GM21825 (cell line): ENCODE measurements at regions not wholly inside any gene's neighbourhood (a gene's known extent, or its start where the extent isn't known, plus 50 kb on each side); places are given as distances from the start of the nearest gene placed in this dataset.
"Not testable (repeated sequence)": the region's sequence is repeated elsewhere in the genome, so short reads cannot be mapped to it uniquely, and the experiment has no call there.

ENCODE experiments used
- ATAC-seq: cut with Tn5 transposase; IDR thresholded peaks from one replicate; pipeline ENCODE4 v1.9.1; 2021; ENCODE audit warnings: mild to moderate bottlenecking, moderate library complexity; ENCODE audit not compliant: unreplicated experiment

- ATAC-seq = not testable (repeated sequence)
These were observed 65.9 kb upstream of the TNK2 start for GRCh38 chr3:195974281-195974680.

DNA sequence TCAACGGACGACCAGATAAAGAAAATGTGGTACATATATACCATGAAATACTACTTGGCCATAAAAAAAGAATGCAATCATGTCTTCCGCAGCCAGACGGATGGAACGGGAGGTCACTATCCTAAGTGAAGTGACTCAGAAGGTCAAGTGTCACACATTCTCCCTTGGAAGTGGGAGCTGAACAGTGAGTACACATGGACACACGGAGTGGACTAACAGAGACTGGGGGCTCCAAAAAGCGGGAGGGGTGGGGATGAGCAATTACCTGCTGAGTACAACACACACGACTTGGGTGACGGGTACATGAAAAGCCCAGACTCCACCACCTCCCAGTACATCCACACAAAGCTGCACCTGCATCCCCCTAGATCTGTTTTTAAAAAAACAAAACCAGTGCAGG lies 62.5 kb upstream of the TNK2 start:
- ATAC-seq = not testable (repeated sequence)

DNA sequence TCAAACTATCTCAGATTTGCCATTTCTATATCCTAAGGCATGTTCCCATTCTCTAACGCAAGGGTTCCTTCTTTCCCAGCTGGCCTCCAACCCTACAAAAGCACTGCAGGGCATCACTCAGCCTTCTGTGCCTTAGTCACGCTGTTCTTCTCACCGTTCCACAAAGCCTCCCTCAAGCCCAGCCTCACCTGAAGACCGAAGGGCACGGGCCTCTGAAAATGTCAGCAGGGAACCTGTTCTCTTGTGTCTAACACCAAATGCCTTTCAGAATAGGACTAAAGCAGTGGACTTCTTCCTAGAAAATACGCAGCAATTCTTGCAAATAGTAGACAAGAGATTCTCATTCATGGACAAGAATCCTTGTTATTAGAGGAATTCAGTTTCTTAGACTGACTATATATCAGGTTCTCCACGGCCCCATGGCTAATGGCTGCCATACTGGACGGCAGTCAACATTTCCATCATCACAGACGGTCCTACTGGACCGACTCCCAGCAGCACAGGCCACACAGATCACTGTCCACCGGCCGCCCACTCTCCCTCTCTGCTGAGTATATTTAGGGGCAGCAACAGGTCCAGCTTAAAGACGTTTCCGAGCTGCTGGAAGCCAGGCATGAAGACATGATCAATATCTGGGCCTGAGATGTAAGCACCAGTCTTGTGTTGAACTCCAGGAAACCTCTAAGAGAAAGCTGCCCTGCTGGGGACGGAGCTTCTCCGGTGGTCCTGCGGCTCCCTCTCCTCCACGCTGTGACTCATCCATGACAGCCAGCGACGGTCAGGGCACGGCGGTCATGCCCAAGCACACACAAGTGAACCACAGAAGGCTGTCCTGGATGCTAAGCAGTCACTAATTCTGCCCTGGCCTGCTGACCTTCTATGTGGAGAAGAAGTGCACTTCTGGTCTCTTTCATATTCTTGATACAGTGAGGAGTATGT lies 61.8 kb upstream of the TNK2 start:
- not testable (repeated sequence) for ATAC-seq

DNA sequence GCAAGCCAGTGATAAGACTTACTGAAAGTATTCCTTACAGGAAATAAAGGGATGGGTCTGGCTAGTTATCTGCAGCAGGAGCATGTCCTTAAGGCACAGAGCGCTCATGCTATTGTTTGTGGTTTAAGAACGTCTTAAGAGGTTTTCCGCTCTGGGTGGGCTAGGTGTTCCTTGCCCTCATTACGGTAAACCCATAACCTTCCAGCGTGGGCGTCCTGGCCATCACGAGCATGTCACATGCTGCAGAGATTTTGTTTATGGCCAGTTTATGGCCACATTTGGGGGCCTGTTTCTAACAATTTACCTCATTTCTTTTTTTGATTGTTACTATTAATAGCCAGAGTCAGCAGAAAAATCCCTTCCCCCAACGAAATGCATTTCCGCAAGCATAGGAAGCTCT lies 61.0 kb upstream of the TNK2 start:
- not testable (repeated sequence) for ATAC-seq

DNA sequence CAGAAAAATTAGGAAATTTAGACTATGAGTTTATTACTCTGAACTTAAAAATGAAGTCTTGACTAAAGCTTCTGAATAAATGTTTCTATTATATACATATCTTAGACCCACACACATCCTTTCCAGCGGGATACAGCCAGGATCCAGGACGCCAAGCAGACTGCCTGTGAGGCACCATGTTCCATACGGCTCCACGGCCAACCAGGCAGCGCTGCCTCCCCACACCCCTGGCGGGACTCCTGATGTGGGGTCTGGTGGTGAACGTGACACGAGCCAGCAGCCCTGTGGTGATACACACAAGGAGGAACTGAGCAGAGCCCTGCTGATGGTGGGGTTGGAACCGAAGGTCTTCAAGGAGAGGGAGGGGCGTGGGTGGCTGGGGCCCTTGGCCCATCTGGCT lies 59.8 kb upstream of the TNK2 start:
- ATAC-seq = not testable (repeated sequence)

GRCh38 chr3:195967387-195967720 lies 59.0 kb upstream of the TNK2 start:
- ATAC-seq = not testable (repeated sequence)

GRCh38 chr3:195966563-195967386 lies 58.4 kb upstream of the TNK2 start:
- ATAC-seq = not testable (repeated sequence)

DNA sequence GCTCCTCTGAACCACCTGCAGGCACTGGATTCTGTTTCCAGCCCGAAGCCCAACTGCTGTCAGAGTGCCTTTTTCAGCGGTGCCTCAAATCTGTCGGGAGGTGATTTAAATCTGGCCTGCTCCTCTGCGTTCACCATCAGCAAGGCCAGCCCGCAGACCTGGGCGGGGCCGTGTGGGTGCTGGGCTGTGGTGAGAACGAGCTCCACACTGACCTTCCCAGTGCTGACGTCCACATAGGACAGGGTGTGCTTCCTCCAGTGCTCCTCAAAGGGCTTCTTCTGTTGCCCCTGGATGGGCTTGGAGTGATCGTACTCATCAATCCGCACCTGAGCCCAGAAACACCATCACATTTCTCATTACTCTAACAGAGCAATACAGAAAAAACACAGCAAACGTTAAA lies 56.9 kb upstream of the TNK2 start:
- not testable (repeated sequence) for ATAC-seq

- ATAC-seq = not testable (repeated sequence)
These were observed 56.2 kb upstream of the TNK2 start for GRCh38 chr3:195964318-195965107.

- ATAC-seq = not testable (repeated sequence)
These were observed 53.9 kb upstream of the TNK2 start for GRCh38 chr3:195962222-195962621.

DNA sequence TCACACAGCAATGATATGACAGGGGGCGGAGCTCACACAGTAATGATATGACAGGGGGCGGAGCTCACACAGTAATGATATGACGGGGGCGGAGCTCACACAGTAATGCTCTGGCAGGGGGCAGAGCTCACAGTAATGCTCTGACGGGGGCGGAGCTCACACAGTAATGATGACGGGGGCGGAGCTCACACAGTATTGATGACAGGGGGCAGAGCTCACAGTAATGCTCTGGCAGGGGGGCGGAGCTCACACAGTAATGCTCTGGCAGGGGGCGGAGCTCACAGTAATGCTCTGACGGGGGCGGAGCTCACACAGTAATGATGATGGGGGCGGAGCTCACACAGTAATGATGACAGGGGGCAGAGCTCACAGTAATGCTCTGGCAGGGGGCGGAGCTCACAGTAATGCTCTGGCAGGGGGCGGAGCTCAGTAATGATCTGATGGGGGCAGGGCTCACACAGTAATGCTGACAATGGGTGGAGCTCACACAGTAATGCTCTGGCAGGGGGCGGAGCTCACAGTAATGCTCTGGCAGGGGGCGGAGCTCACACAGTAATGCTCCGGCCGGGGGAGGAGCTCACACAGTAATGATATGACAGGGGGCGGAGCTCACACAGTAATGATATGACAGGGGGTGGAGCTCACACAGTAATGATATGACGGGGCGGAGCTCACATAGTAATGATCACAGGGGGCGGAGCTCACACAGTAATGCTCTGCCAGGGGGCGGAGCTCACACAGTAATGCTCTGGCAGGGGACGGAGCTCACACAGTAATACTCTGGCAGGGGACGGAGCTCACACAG lies 52.8 kb upstream of the TNK2 start:
- ATAC-seq = not testable (repeated sequence)

- ATAC-seq = not testable (repeated sequence)
These were observed 51.8 kb upstream of the TNK2 start for GRCh38 chr3:195960164-195960563.

DNA sequence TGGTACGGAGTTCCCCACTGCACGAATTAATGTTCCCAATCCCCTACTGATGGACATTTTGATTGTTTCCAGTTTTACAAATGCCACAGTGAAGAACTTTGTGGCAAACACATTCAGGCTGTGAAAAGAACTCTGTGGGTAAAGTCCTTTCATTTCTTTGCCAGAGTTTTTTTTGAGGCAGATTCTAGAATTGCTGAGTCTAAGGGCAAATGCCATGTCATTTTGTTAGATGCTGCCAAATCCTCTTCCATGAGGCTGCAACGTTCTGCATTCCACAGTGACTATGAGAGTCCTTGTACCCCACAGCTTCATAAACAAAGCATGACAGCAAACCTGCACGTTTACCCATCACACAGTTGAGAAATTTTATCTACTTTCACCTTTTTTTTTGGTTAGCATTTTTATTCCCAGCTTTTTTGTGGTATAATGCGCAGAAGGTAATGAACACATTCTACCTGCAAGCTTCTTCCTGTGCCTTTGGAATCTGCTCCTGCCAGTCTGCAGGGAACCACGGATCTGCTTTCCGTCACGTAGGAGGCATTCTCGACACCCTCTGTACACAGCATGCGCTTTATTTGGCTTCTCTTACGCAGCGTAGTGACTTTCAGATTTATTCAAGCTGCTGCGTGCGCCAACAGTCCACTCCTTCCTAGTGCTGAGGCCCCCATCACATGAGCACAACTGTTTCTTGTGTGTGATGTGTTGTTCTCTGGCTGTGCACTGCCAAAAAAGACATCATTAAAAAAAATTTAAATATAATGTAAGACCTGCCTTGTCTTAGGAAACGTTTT lies 51.2 kb upstream of the TNK2 start:
- ATAC-seq = not testable (repeated sequence)

GRCh38 chr3:195958736-195959135 lies 50.4 kb upstream of the TNK2 start:
- not testable (repeated sequence) for ATAC-seq
